COLO829 (cell line): ENCODE measurements at regions not wholly inside any gene's neighbourhood (a gene's known extent, or its start where the extent isn't known, plus 50 kb on each side); places are given as distances from the start of the nearest gene placed in this dataset.
"Not testable (repeated sequence)": the region's sequence is repeated elsewhere in the genome, so short reads cannot be mapped to it uniquely, and the experiment has no call there.

Source experiments
- DNase-seq: peaks from one replicate; pipeline ENCODE4 v3.0.0; 2012; ENCODE audit warnings: low spot score

DNA sequence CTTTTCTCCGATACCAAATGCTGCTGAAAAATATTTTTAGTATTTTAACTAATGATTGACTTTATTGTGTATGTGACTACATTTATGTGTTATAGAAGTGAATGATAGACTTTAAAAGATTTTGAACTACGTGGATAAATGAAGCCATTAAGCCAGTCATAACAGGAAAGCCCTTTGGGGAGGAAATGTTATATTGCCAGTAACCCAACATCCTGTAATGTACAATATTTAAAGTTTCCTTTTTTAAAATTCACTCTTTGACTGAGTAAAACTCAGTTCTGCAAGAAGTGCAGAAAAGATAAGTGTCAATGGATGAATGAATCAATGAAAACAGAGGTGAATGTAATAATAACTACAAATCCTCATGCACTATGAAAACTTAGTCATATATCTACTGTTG lies 102.6 kb upstream of the TLE4 start:
- no peak for DNase-seq

DNA sequence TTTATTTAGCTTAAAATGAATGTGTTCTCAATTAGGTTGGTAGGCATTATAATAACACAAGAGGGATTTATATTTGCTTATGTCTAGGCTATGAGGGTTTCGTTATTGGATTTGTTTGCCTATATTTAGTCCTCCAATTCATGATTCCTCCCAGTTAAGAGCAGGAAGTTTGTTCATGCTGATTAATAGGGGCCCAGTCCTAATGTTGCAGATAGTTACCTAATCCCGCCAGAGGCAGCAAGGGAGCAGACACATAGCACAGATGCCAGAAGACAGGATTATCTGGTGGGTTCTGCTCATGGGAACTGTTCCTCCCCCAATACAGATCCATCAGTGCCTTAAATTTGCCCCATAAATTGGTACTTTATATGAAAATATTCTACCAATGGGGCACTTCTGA lies 100.8 kb upstream of the TLE4 start:
- no peak for DNase-seq

- peak; percentile 16 for DNase-seq
Measured at GRCh38 chr9:79471580-79472543, 99.9 kb upstream of the TLE4 start.

DNA sequence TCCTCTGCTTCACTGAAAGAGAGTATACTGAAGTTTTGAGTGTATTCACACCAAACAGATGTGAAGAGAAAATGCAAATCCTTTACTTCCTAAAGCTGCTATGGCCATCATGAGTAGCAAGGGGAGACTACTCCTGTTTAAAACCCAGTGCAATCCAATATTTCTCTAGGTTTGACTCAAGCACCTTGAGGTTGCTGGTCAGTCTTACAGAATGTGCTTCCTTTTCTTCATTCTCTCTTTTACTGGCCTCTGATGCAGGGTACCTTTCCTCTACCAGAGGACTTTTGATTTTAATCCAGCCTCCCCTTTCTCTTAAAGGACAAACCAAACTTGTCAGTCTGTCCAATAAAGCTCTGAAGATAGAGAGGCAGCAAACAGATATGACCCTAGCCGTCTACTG lies 98.1 kb upstream of the TLE4 start:
- DNase-seq: no peak

DNA sequence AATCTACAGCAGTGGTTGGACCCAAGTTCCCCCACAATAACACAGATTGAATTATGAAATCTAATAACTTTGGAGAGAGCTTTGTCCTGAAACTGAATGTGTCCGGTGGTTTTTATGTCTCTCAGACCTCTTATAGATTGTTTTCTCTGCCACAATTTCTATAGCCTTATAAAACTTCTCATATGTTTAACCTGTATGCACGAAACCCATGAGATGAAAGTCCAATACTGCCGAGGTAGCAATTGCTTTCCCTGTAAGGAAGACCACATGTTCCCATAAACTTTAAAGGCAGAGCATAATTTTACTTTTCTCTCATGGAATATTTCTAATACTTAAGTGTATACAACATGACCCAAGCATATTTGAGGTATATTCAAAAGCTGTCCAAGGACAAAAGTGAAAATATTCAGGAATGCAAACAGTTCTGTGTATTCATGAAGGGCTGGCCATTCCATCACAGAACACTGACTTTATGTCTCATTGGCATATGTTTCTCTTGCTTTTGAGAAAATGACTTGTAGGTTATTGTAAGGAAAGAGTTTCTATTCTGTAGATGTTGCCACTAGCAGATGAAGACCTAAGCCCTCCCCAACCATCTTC lies 94.4 kb upstream of the TLE4 start:
- no peak for DNase-seq

GRCh38 chr9:79477955-79478771 lies 93.6 kb upstream of the TLE4 start:
- DNase-seq: peak; percentile 32

- DNase-seq: no peak
Measured at GRCh38 chr9:79480639-79481038, 91.1 kb upstream of the TLE4 start.

DNA sequence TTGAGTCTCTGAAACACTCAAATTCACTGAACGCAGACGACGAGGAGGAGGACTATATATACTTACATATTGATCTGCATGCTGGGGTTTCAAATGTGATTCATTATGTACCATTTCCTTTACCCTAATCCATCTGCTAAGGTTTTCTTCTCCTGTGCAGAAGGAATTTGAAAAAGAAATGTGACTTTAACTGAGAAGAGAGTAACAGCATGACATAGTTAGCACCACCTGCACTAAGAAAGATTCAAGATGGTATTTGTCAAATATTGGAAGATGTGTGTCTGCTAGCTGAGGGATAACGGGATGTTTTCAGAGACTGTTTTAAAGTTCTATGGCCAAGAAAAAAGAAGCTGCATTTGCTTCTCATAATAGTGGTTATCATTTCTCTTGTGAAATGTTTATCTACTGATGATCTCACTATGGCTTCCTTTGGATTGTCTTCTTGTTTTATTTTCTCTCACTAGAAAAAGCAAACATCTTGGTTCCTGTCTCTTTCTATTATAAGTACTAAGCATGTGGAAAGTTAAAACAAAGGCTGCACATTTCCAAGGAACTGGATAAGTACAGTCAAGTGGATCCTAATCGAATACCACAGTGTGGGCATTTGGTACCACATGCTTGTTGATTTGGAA lies 89.8 kb upstream of the TLE4 start:
- no peak for DNase-seq

GRCh38 chr9:79485258-79485657 lies 86.5 kb upstream of the TLE4 start:
- DNase-seq: no peak

GRCh38 chr9:79489261-79490000 lies 82.3 kb upstream of the TLE4 start:
- peak; percentile 73 for DNase-seq

- no peak for DNase-seq
Measured at GRCh38 chr9:79490657-79491248, 81.0 kb upstream of the TLE4 start.

GRCh38 chr9:79492092-79493009 lies 79.4 kb upstream of the TLE4 start:
- DNase-seq: no peak

DNA sequence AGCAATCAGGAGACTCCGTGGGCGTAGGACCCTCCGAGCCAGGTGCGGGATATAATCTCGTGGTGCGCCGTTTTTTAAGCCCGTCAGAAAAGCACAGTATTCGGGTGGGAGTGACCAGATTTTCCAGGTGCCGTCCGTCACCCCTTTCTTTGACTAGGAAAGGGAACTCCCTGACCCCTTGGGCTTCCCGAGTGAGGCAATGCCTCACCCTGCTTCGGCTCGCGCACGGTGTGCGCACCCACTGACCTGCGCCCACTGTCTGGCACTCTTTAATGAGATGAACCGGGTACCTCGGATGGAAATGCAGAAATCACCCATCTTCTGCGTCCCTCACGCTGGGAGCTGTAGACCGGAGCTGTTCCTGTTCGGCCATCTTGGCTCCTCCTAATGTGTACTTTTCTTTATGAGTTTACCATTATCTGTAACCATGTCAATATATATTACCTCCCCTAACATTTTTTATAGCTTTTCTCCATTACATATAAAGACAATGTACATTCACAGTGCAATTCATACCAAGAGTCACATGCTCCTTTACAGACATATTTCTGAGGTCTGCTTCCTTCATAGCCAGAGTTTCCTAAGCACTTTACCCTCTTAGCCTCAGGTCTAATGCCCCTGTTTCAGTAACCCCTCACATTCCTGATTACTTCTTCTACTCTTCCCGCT lies 71.4 kb upstream of the TLE4 start:
- not testable (repeated sequence) for DNase-seq

DNA sequence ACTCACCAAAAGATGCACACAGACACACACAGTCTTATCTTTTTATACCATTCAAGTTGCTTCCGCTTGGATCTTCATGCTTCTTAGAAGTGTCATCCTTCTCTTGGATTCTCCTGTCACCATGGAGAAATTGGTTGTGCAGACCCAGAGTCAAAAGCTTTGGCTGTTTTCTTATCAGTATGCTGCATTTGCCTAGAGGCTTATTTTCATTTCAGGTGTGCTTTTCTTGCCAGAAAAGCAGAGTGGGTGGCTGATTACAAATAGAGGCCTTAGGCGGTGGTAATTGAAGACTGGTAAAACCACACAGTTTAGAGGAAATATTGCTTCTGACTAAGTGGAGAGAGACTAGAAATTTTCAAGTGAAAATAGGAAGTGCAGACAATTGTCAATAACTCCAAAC lies 70.2 kb upstream of the TLE4 start:
- DNase-seq: no peak

GRCh38 chr9:79507801-79508200 lies 64.0 kb upstream of the TLE4 start:
- DNase-seq: no peak

DNA sequence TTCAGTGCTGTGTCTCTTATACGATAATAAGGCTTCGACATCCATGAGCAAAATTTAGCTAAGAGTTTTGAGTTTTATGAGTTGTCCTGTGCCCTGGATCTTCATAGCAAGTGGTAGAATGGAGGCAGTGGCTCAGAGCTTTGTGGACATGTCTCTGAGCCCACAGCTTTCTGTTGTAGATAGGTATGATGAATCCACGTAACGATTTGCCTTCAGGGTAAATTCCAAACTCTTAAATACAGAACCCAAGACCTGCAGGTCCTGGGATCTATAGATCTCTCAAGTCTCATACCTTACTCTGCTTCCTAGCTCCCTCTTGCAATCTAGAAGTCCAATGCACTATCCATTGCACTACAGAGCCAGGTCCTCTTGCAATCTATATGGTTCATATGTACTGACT lies 59.5 kb upstream of the TLE4 start:
- DNase-seq: no peak
